ENCODE measurements at regions not wholly inside any gene's neighbourhood (a gene's known extent, or its start where the extent isn't known, plus 50 kb on each side); places are given as distances from the start of the nearest gene placed in this dataset.

DNA sequence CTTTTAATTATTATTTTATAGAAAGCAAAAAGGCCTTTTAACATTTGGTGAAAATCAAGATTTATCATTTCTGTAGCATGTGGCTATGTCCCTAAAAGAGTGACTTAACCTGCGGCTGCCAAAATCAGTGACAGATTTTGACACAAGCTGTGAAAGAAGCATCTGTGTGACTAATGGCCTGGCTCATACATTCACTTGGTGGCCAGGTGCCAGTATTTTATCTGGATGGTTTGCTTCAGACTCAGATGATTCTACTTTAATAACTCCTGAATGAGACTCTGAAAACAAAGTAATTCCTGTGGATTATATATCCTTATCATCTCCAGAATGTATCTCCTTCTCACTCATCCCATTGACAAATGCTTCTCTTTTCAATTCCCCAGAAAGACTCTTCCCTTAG is 103.0 kb downstream of the FSCB start:
- Histone ChIP-seq H3K4me1 (ENCODE audit: control insufficient read depth, insufficient read depth, low read length) (no peaks in the 10 kb centered on the region), H3K9me3 (ENCODE audit: control insufficient read depth, insufficient read depth, low read depth, low read length) (no peaks in the 10 kb centered on the region), H3K36me3 (ENCODE audit: control insufficient read depth, insufficient read depth, low read length) (no peaks in the 10 kb centered on the region), H3K27ac (ENCODE audit: low read length) (no peak overlapping the region), H3K4me3 (ENCODE audit: low read depth in 2 of 2, low read length in 2 of 2) (no peak overlapping the region), H3K27me3 (ENCODE audit: control insufficient read depth, insufficient read depth, low read length) (no peaks in the 10 kb centered on the region)
- DNase-seq (ENCODE audit: low read depth, low spot score) = no peak
- in situ Hi-C loops (cut with HindIII; ENCODE audit: low pct_unique_long_range_greater_than_20kb, low sequenced_read_pairs) (no loop called here), intact Hi-C loops (cut with micrococcal nuclease; ENCODE audit: unreplicated experiment) (no loop called here)
- TF ChIP-seq TCF7L2 (IDR thresholded peaks at IDR 0.05; ENCODE audit: low read depth, low read length) = no peak
- TF ChIP-seq, protein P1, sequence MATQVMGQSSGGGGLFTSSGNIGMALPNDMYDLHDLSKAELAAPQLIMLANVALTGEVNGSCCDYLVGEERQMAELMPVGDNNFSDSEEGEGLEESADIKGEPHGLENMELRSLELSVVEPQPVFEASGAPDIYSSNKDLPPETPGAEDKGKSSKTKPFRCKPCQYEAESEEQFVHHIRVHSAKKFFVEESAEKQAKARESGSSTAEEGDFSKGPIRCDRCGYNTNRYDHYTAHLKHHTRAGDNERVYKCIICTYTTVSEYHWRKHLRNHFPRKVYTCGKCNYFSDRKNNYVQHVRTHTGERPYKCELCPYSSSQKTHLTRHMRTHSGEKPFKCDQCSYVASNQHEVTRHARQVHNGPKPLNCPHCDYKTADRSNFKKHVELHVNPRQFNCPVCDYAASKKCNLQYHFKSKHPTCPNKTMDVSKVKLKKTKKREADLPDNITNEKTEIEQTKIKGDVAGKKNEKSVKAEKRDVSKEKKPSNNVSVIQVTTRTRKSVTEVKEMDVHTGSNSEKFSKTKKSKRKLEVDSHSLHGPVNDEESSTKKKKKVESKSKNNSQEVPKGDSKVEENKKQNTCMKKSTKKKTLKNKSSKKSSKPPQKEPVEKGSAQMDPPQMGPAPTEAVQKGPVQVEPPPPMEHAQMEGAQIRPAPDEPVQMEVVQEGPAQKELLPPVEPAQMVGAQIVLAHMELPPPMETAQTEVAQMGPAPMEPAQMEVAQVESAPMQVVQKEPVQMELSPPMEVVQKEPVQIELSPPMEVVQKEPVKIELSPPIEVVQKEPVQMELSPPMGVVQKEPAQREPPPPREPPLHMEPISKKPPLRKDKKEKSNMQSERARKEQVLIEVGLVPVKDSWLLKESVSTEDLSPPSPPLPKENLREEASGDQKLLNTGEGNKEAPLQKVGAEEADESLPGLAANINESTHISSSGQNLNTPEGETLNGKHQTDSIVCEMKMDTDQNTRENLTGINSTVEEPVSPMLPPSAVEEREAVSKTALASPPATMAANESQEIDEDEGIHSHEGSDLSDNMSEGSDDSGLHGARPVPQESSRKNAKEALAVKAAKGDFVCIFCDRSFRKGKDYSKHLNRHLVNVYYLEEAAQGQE (IDR thresholded peaks at IDR 0.05; ENCODE audit: insufficient read depth in 1 of 2, low read depth in 2 of 2, low read length in 1 of 2) = no peak
- no peak for TF ChIP-seq POLR2AphosphoS5 (IDR thresholded peaks at IDR 0.05; ENCODE audit: low read depth, low read length)
- TF ChIP-seq, protein P2, sequence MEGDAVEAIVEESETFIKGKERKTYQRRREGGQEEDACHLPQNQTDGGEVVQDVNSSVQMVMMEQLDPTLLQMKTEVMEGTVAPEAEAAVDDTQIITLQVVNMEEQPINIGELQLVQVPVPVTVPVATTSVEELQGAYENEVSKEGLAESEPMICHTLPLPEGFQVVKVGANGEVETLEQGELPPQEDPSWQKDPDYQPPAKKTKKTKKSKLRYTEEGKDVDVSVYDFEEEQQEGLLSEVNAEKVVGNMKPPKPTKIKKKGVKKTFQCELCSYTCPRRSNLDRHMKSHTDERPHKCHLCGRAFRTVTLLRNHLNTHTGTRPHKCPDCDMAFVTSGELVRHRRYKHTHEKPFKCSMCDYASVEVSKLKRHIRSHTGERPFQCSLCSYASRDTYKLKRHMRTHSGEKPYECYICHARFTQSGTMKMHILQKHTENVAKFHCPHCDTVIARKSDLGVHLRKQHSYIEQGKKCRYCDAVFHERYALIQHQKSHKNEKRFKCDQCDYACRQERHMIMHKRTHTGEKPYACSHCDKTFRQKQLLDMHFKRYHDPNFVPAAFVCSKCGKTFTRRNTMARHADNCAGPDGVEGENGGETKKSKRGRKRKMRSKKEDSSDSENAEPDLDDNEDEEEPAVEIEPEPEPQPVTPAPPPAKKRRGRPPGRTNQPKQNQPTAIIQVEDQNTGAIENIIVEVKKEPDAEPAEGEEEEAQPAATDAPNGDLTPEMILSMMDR (IDR thresholded peaks at IDR 0.05) = no peak
- TF ChIP-seq SIN3A (IDR thresholded peaks at IDR 0.05; ENCODE audit: borderline replicate concordance, insufficient read depth, low read depth, low read length) = no peak
- ChIA-PET POLR2A (no interaction called here), CTCF (no interaction called here)
- no peak for ATAC-seq
- BruUV-seq (replicated peaks) = no TSS peak

DNA sequence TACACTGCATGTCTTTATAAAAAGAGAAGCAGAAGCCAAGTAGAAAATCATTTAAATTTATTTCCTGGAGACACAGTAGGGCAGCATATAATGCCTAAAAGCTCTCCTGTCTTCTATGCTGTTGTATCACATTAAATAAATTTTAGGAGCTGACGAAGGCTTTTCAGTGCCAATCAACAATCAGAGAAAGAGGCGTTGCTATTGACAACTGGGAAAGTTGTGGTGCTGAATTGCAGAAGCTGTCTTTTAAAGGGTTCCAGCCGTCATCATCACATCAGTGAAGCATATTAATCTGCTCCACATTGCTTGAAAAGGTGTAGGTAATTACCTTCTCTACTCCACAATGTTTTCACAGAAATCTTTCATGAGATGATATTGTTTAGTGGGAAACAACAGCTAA is 103.9 kb downstream of the FSCB start:
- no peaks in the 10 kb centered on the region for H3K4me1 ChIP-seq (ENCODE audit: control insufficient read depth, insufficient read depth, low read length)
- H3K27ac ChIP-seq (ENCODE audit: low read length) = no peak overlapping the region
- TF ChIP-seq POLR2AphosphoS5 (IDR thresholded peaks at IDR 0.05; ENCODE audit: low read depth, low read length) (no peak), SIN3A (IDR thresholded peaks at IDR 0.05; ENCODE audit: borderline replicate concordance, insufficient read depth, low read depth, low read length) (no peak), TCF7L2 (IDR thresholded peaks at IDR 0.05; ENCODE audit: low read depth, low read length) (no peak)
- TF ChIP-seq, protein P1 (IDR thresholded peaks at IDR 0.05; ENCODE audit: insufficient read depth in 1 of 2, low read depth in 2 of 2, low read length in 1 of 2) = no peak
- TF ChIP-seq, protein P2 (IDR thresholded peaks at IDR 0.05) = no peak
- H3K27me3 ChIP-seq (ENCODE audit: control insufficient read depth, insufficient read depth, low read length) = no peaks in the 10 kb centered on the region
- ATAC-seq = no peak
- BruUV-seq (replicated peaks) = no TSS peak
- DNase-seq (ENCODE audit: low read depth, low spot score) = no peak
- ChIA-PET CTCF (no interaction called here), POLR2A (no interaction called here)
- no peaks in the 10 kb centered on the region for H3K9me3 ChIP-seq (ENCODE audit: control insufficient read depth, insufficient read depth, low read depth, low read length)
- no peak overlapping the region for H3K4me3 ChIP-seq (ENCODE audit: low read depth in 2 of 2, low read length in 2 of 2)
- in situ Hi-C loops (cut with HindIII; ENCODE audit: low pct_unique_long_range_greater_than_20kb, low sequenced_read_pairs) = no loop called here
- no peaks in the 10 kb centered on the region for H3K36me3 ChIP-seq (ENCODE audit: control insufficient read depth, insufficient read depth, low read length)
- intact Hi-C loops (cut with micrococcal nuclease; ENCODE audit: unreplicated experiment) = no loop called here

Measured in Panc1 (cell line).